ENCODE measurements at regions not wholly inside any gene's neighbourhood (a gene's known extent, or its start where the extent isn't known, plus 50 kb on each side); places are given as distances from the start of the nearest gene placed in this dataset.
"Not testable (repeated sequence)": the region's sequence is repeated elsewhere in the genome, so short reads cannot be mapped to it uniquely, and the experiment has no call there.

DNA sequence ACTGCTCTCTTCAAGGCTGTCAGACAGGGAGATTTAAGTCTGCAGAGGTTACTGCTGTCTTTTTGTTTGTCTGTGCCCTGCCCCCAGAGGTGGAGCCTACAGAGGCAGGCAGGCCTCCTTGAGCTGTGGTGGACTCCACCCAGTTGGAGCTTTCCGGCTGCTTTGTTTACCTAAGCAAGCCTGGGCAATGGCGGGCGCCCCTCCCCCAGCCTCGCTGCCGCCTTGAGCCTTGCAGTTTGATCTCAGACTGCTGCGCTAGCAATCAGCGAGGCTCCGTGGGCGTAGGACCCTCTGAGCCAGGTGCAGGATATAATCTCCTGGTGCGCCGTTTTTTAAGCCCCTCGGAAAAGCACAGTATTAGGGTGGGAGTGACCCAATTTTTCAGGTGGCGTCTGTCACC is 446.7 kb upstream of the ACO1 start:
- not testable (repeated sequence) for TF ChIP-seq CTCF (IDR thresholded peaks at IDR 0.05; ENCODE audit: low read depth, low read length); EZH2phosphoT487 (IDR thresholded peaks at IDR 0.05; ENCODE audit: low read depth)
